CD4-positive, alpha-beta memory T cell (primary cell): ENCODE measurements at regions not wholly inside any gene's neighbourhood (a gene's known extent, or its start where the extent isn't known, plus 50 kb on each side); places are given as distances from the start of the nearest gene placed in this dataset.

Experiments
- CTCF ChIA-PET: fragments of 350-600 bp; sonication (Branson Sonifier 250); formaldehyde crosslinking; loops from one replicate; lab custom pipeline; 2021; ENCODE audit warnings: inconsistent platforms; ENCODE audit not compliant: partially characterized antibody; lab: Charles Lee
- POLR2A ChIA-PET: fragments of 350-600 bp; sonication (Branson Sonifier 250); formaldehyde crosslinking; loops from one replicate; lab custom pipeline; 2021; ENCODE audit not compliant: partially characterized antibody; lab: Charles Lee
- DNase-seq, 5 donors: peaks; one replicate each; pipeline versions ENCODE4 v3.0.0 to v3.0.0-alpha.2; 2020 to 2022; ENCODE audit warnings: mixed read lengths in 1 of 5
- H3K27ac ChIP-seq: one replicate; pipeline ENCODE4 v1.7.0; 2013; ENCODE audit warnings: low read depth, low read length
- H3K27me3 ChIP-seq: 2 replicates; pipeline ENCODE4 v1.7.0; 2013; ENCODE audit warnings: mild to moderate bottlenecking, low read length, moderate library complexity; ENCODE audit not compliant: insufficient read depth
- H3K36me3 ChIP-seq: 2 replicates; pipeline ENCODE4 v1.7.0; 2013; ENCODE audit warnings: mild to moderate bottlenecking, low read length, moderate library complexity; ENCODE audit not compliant: insufficient read depth
- H3K4me1 ChIP-seq: 2 replicates; pipeline ENCODE4 v1.7.0; 2013; ENCODE audit warnings: mild to moderate bottlenecking, low read length, moderate library complexity; ENCODE audit not compliant: insufficient read depth
- H3K4me3 ChIP-seq, 2 donors: one replicate each; pipeline ENCODE4 v1.7.0; 2013; ENCODE audit warnings: low read length in 2 of 2, mild to moderate bottlenecking in 1 of 2
- H3K9me3 ChIP-seq, 2 donors: one replicate each; pipeline ENCODE4 v1.7.0; 2013; ENCODE audit warnings: low read length in 2 of 2, control low read depth in 1 of 2; ENCODE audit not compliant: control insufficient read depth in 1 of 2
- H3K27ac Mint-ChIP-seq, 7 donors: one replicate each; pipeline ENCODE4 v1.8.0; 2020 to 2021; ENCODE audit warnings: mixed read lengths in 7 of 7, mild to moderate bottlenecking in 6 of 7, inconsistent platforms in 3 of 7, moderate library complexity in 3 of 7
- H3K27me3 Mint-ChIP-seq, 2 donors: one replicate each; pipeline ENCODE4 v1.8.0; 2020 to 2021; ENCODE audit warnings: mixed read lengths in 2 of 2
- H3K36me3 Mint-ChIP-seq, 2 donors: one replicate each; pipeline ENCODE4 v1.8.0; 2020 to 2021; ENCODE audit warnings: mixed read lengths in 2 of 2, inconsistent platforms in 1 of 2, mild to moderate bottlenecking in 1 of 2
- H3K4me1 Mint-ChIP-seq, 4 donors: one replicate each; pipeline ENCODE4 v1.8.0; 2020 to 2021; ENCODE audit warnings: mixed read lengths in 4 of 4, mild to moderate bottlenecking in 1 of 4
- H3K4me3 Mint-ChIP-seq, 8 donors: one replicate each; pipeline ENCODE4 v1.8.0; 2020 to 2021; ENCODE audit warnings: mixed read lengths in 8 of 8, mild to moderate bottlenecking in 7 of 8, moderate library complexity in 6 of 8, inconsistent platforms in 3 of 8
- H3K9me3 Mint-ChIP-seq, 8 donors: one replicate each; pipeline ENCODE4 v1.8.0; 2020 to 2021; ENCODE audit warnings: mixed read lengths in 8 of 8, mild to moderate bottlenecking in 5 of 8, inconsistent platforms in 3 of 8, moderate library complexity in 1 of 8
- intact Hi-C: fragments of 100-400 bp; cut with micrococcal nuclease; formaldehyde crosslinking; loops from one replicate; pipeline ENCODE4 v1.15.1; 2023

- H3K36me3 ChIP-seq, result no peaks in the 10 kb centered on the region
- ChIA-PET CTCF (no interaction called here), POLR2A (no interaction called here)
- no peaks in the 10 kb centered on the region for H3K4me1 Mint-ChIP-seq
- H3K27me3 ChIP-seq, result no peaks in the 10 kb centered on the region
- no peaks in the 10 kb centered on the region for H3K9me3 ChIP-seq
- intact Hi-C loops, result no loop called here
- no peak overlapping the region for H3K27ac ChIP-seq
- no peaks in the 10 kb centered on the region for H3K36me3 Mint-ChIP-seq
- H3K4me1 ChIP-seq, result no peaks in the 10 kb centered on the region
- no peak overlapping the region for H3K4me3 Mint-ChIP-seq
- H3K27ac Mint-ChIP-seq, result no peak overlapping the region
- no peaks in the 10 kb centered on the region for H3K9me3 Mint-ChIP-seq
- DNase-seq, result no peak
- peaks cover 4 to 9% of the 10 kb centered on the region in 2 donors for H3K27me3 Mint-ChIP-seq
- H3K4me3 ChIP-seq, result no peak overlapping the region
These were observed 195.9 kb upstream of the CST7 start for GRCh38 chr20:24753130-24753529.

GRCh38 chr20:24754691-24755090 lies 194.4 kb upstream of the CST7 start:
- H3K4me1 ChIP-seq, result no peaks in the 10 kb centered on the region
- H3K4me3 Mint-ChIP-seq, result no peak overlapping the region
- H3K36me3 Mint-ChIP-seq, result no peaks in the 10 kb centered on the region
- ChIA-PET POLR2A (no interaction called here), CTCF (no interaction called here)
- no peaks in the 10 kb centered on the region for H3K36me3 ChIP-seq
- no peaks in the 10 kb centered on the region for H3K4me1 Mint-ChIP-seq
- H3K27me3 Mint-ChIP-seq, result peaks cover 0 to 9% of the 10 kb centered on the region in 2 donors
- intact Hi-C loops, result no loop called here
- H3K9me3 ChIP-seq, result no peaks in the 10 kb centered on the region
- H3K27ac Mint-ChIP-seq, result no peak overlapping the region
- peaks cover 0 to 3% (median 0%) of the 10 kb centered on the region in 8 donors for H3K9me3 Mint-ChIP-seq
- H3K4me3 ChIP-seq, result no peak overlapping the region
- DNase-seq, result no peak
- no peak overlapping the region for H3K27ac ChIP-seq
- no peaks in the 10 kb centered on the region for H3K27me3 ChIP-seq

- Histone ChIP-seq H3K4me1 (no peaks in the 10 kb centered on the region), H3K27me3 (no peaks in the 10 kb centered on the region), H3K4me3 (no peak overlapping the region), H3K36me3 (no peaks in the 10 kb centered on the region), H3K27ac (no peak overlapping the region), H3K9me3 (no peaks in the 10 kb centered on the region)
- Mint-ChIP-seq H3K9me3 (peaks cover 0 to 7% (median 2%) of the 10 kb centered on the region in 8 donors), H3K4me1 (no peaks in the 10 kb centered on the region), H3K27ac (no peak overlapping the region), H3K27me3 (peaks cover 0 to 9% of the 10 kb centered on the region in 2 donors), H3K36me3 (no peaks in the 10 kb centered on the region), H3K4me3 (no peak overlapping the region)
- no peak for DNase-seq
- POLR2A ChIA-PET, result no interaction called here
- intact Hi-C loops, result no loop called here
- CTCF ChIA-PET, result interaction anchor here (1.0 kb wide), 1 partner anchor 8 kb away, joined by 3 read pairs; no protein-coding TSS in a partner anchor
These were observed 193.6 kb upstream of the CST7 start for GRCh38 chr20:24755411-24755922.

DNA sequence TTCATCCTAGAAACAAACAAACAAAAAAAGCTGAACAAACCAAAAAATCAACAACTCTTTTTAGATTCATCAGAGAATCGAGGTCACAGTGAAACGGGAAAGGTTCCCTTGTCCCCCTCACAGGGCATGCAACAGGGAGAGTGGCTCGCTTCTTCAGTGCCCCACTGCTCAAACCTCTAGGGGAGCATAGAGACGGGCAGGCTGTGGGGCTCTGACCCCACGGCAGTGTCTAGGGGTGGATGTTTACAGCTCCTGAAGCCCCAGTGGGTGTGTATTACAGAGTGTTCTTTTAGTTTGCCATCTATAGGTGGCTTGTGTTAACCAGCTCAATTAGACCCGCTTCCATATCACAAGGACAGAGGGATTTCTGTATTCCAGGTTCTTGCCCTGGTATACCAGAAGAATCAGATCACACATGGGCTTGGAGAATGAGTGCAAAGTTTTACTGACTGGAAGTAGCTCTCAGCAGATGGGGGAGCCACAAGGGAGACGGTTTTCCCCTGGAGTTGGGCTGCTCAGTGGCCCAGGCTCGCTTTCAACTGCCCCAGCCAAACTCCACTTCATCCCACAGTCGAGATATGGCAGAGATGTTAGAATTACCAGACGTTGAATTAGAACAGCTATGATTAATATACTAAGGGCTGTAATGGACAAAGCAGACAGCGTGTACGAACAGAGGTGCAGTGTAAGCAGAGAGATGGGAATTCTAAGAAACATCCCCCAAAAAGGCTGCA lies 192.6 kb upstream of the CST7 start:
- POLR2A ChIA-PET, result no interaction called here
- Mint-ChIP-seq H3K4me1 (no peaks in the 10 kb centered on the region), H3K4me3 (no peak overlapping the region), H3K36me3 (no peaks in the 10 kb centered on the region), H3K27ac (no peak overlapping the region), H3K9me3 (peaks cover 0 to 9% (median 2%) of the 10 kb centered on the region in 8 donors), H3K27me3 (peaks cover 0 to 9% of the 10 kb centered on the region in 2 donors)
- H3K27ac ChIP-seq, result no peak overlapping the region
- CTCF ChIA-PET, result no interaction called here
- H3K36me3 ChIP-seq, result no peaks in the 10 kb centered on the region
- H3K4me1 ChIP-seq, result no peaks in the 10 kb centered on the region
- H3K4me3 ChIP-seq, result no peak overlapping the region
- intact Hi-C loops, result no loop called here
- no peaks in the 10 kb centered on the region for H3K9me3 ChIP-seq
- H3K27me3 ChIP-seq, result no peaks in the 10 kb centered on the region
- no peak for DNase-seq

DNA sequence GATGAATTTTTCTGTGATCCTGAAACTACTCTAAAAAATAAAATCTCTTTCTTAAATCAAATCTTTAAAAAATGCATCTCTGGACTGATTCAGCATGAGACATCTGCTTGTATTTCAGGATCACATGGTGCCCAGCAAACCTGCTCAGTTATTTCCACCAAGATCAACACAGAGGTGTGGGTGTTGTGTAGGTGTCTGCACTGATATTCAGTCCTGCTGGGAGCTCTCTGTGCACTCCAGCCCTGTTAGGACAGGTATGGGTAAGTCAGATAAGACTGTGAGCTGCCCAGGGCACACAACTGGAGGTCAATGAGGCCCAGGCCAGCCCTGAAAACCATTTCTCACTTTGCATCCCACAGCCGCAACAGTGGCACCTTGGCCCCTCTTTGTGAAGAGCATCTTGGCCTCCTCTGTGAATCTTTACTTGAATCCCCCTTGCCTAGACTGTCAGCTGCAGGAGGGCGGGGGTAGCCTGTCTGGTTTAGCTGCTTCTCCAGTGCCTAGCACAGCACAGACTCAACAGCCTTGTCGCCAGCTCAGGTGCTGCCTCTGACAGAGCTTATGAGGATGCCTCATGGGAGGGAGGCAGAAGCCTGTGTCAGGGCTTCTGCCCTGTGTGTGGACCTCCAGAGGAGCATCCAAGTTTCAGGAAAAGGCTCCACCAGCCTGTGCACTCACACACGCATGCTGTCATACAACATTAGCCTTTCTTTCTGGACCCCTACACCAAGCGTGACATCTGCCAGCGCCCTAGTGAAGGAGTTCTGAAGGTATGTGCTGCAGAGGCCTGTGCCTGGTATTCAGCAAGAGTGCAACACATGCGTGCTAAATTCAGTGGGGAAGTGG lies 187.6 kb upstream of the CST7 start:
- Mint-ChIP-seq H3K27ac (no peak overlapping the region), H3K36me3 (no peaks in the 10 kb centered on the region), H3K27me3 (peaks cover 5 to 19% of the 10 kb centered on the region in 2 donors), H3K4me1 (no peaks in the 10 kb centered on the region), H3K4me3 (no peak overlapping the region), H3K9me3 (peaks cover 0 to 9% (median 2%) of the 10 kb centered on the region in 8 donors)
- H3K36me3 ChIP-seq, result no peaks in the 10 kb centered on the region
- ChIA-PET CTCF (no interaction called here), POLR2A (no interaction called here)
- no peak overlapping the region for H3K4me3 ChIP-seq
- intact Hi-C loops, result no loop called here
- no peaks in the 10 kb centered on the region for H3K27me3 ChIP-seq
- no peak overlapping the region for H3K27ac ChIP-seq
- DNase-seq, result no peak
- H3K4me1 ChIP-seq, result no peaks in the 10 kb centered on the region
- no peaks in the 10 kb centered on the region for H3K9me3 ChIP-seq

DNA sequence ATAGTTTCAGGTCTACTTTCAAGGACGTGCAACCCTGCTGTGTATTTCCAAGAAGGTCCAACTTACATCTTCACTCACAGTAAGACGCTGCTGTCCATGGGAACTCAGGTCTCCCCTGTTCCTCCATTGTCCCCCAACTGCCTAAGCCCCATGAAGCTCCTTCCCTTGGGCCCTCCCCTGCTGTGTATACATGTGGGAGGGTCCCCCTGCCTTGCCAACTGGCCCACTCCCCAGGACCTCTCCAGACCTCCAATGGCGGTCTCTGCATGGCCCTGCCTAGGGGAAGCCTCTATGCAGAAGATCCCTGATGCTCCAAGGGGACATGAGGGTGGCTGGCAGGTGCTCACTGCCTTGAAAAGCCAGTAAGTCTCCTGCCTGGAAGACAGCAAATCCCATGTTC lies 186.7 kb upstream of the CST7 start:
- Histone ChIP-seq H3K27ac (no peak overlapping the region), H3K9me3 (no peaks in the 10 kb centered on the region), H3K4me1 (no peaks in the 10 kb centered on the region), H3K27me3 (no peaks in the 10 kb centered on the region), H3K4me3 (no peak overlapping the region), H3K36me3 (no peaks in the 10 kb centered on the region)
- no peak overlapping the region for H3K27ac Mint-ChIP-seq
- no peaks in the 10 kb centered on the region for H3K4me1 Mint-ChIP-seq
- H3K9me3 Mint-ChIP-seq, result peaks cover 0 to 9% (median 2%) of the 10 kb centered on the region in 8 donors
- H3K36me3 Mint-ChIP-seq, result no peaks in the 10 kb centered on the region
- intact Hi-C loops, result no loop called here
- CTCF ChIA-PET, result no interaction called here
- no peak for DNase-seq
- H3K4me3 Mint-ChIP-seq, result no peak overlapping the region
- POLR2A ChIA-PET, result no interaction called here
- H3K27me3 Mint-ChIP-seq, result peaks cover 5 to 13% of the 10 kb centered on the region in 2 donors

DNA sequence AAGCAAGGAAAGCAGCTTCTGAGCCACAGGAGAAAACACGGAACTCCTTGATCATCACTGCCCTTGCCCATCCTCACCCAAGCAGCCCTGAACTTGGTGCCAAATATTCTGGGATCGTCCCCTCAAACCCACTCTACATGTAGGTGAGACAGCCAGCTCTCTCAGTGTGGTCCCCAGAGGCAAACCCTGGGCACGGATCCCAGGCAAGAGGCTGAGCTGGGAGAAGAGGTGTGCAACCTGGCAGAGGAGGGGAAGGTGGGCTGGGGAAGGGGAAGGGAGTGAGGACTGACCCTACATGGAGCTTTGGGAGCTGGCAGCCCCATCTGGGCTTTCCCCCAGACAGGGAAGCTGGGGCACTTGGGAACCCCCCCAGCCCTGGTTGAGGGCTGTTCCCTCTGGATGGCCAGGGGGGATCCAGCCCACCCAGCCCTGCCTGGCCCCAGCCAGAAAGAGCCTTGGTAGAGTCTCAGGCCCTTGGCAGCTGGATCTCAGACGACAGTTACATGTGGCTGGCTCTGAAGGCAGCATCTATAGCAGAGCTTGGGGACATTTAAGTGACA lies 186.2 kb upstream of the CST7 start:
- H3K4me1 ChIP-seq, result no peaks in the 10 kb centered on the region
- no peak for DNase-seq
- Mint-ChIP-seq H3K4me1 (no peaks in the 10 kb centered on the region), H3K4me3 (no peak overlapping the region), H3K9me3 (peaks cover 0 to 9% (median 2%) of the 10 kb centered on the region in 8 donors), H3K36me3 (no peaks in the 10 kb centered on the region), H3K27me3 (peaks cover 5 to 13% of the 10 kb centered on the region in 2 donors), H3K27ac (no peak overlapping the region)
- intact Hi-C loops, result no loop called here
- H3K27me3 ChIP-seq, result no peaks in the 10 kb centered on the region
- no peak overlapping the region for H3K4me3 ChIP-seq
- POLR2A ChIA-PET, result no interaction called here
- H3K9me3 ChIP-seq, result no peaks in the 10 kb centered on the region
- H3K27ac ChIP-seq, result no peak overlapping the region
- CTCF ChIA-PET, result no interaction called here
- H3K36me3 ChIP-seq, result no peaks in the 10 kb centered on the region
